H1 (cell line): ENCODE measurements at regions not wholly inside any gene's neighbourhood (a gene's known extent, or its start where the extent isn't known, plus 50 kb on each side); places are given as distances from the start of the nearest gene placed in this dataset.

Source experiments
- CTCF ChIA-PET: fragments of 300-600 bp; sonication (Branson Sonifier 250); formaldehyde crosslinking; loops from one replicate; lab custom pipeline; 2021; ENCODE audit not compliant: partially characterized antibody; lab: Charles Lee
- POLR2A ChIA-PET: fragments of 300-600 bp; sonication (Branson Sonifier 250); formaldehyde crosslinking; loops from one replicate; lab custom pipeline; 2021; ENCODE audit warnings: inconsistent platforms; ENCODE audit not compliant: partially characterized antibody; lab: Charles Lee
- DNase-seq, 2 experiments: peaks; one replicate each; pipeline versions ENCODE4 v3.0.0 to v3.0.0-alpha.2; 2010 to 2022; ENCODE audit warnings: low spot score in 2 of 2, low read depth in 1 of 2, mixed read lengths in 1 of 2
- FAIRE-seq: peaks from 2 replicates; lab custom pipeline; 2011; peaks lifted over from hg19 to GRCh38; lab: Jason Lieb, UNC
- H2AFZ ChIP-seq: 2 replicates; pipeline ENCODE4 v1.8.1; 2012; ENCODE audit warnings: low read length, inconsistent platforms
- H2AK5ac ChIP-seq: 2 replicates; pipeline ENCODE4 v1.6.1; 2013; ENCODE audit warnings: low read depth, low read length
- H2BK120ac ChIP-seq: replicated peaks from 2 replicates; pipeline ENCODE3; 2013; ENCODE audit warnings: low read depth, low read length, inconsistent platforms
- H2BK12ac ChIP-seq: 2 replicates; pipeline ENCODE4 v1.6.1; 2013; ENCODE audit warnings: low read depth, low read length
- H2BK15ac ChIP-seq: 2 replicates; pipeline ENCODE4 v1.6.1; 2013; ENCODE audit warnings: low read length
- H2BK20ac ChIP-seq: 2 replicates; pipeline ENCODE4 v1.6.1; 2013; ENCODE audit warnings: low read length
- H2BK5ac ChIP-seq: 2 replicates; pipeline ENCODE4 v1.6.1; 2013; ENCODE audit warnings: low read depth, low read length
- H3K14ac ChIP-seq: 2 replicates; pipeline ENCODE4 v1.6.1; 2013; ENCODE audit warnings: inconsistent platforms; ENCODE audit not compliant: insufficient read length
- H3K18ac ChIP-seq: 2 replicates; pipeline ENCODE4 v1.6.1; 2013; ENCODE audit warnings: low read length; ENCODE audit errors: extremely low read depth
- H3K23ac ChIP-seq: 2 replicates; pipeline ENCODE4 v1.6.1; 2013; ENCODE audit warnings: inconsistent platforms; ENCODE audit not compliant: insufficient read length
- H3K23me2 ChIP-seq: 2 replicates; pipeline ENCODE4 v1.6.1; 2013; ENCODE audit warnings: low read depth, low read length
- H3K27ac ChIP-seq: 2 replicates; pipeline ENCODE4 v1.6.1; 2011; ENCODE audit warnings: low read depth, low read length, inconsistent platforms
- H3K27me3 ChIP-seq, 4 experiments: replicated peaks in 1 of 4; 1 replicate in 1 of 4; 2 replicates in 3 of 4; pipeline versions ENCODE4 v1.6.1 to v1.8.1; 2011 to 2013; ENCODE audit warnings: low read length in 3 of 4, mild to moderate bottlenecking in 3 of 4, inconsistent platforms in 2 of 4, mixed read lengths in 2 of 4, moderate library complexity in 1 of 4; ENCODE audit not compliant: control insufficient read depth in 3 of 4, insufficient read depth in 3 of 4; ENCODE audit errors: extremely low read depth in 1 of 4
- H3K36me3 ChIP-seq, 4 experiments: 2 replicates each; pipeline versions ENCODE4 v1.6.1 to v1.8.1; 2011 to 2013; ENCODE audit warnings: mild to moderate bottlenecking in 4 of 4, low read length in 3 of 4, moderate library complexity in 2 of 4, control low read depth in 1 of 4, inconsistent platforms in 1 of 4; ENCODE audit not compliant: insufficient read depth in 4 of 4, control insufficient read depth in 2 of 4
- H3K4ac ChIP-seq: replicated peaks from 2 replicates; pipeline ENCODE3; 2013; ENCODE audit warnings: low read length, low read depth, mixed read lengths, inconsistent platforms; ENCODE audit not compliant: insufficient read length
- H3K4me1 ChIP-seq, 4 experiments: replicated peaks in 1 of 4; 1 replicate in 1 of 4; 2 replicates in 3 of 4; pipeline versions ENCODE4 v1.6.1 to v1.8.1; 2011 to 2013; ENCODE audit warnings: low read length in 3 of 4, inconsistent platforms in 2 of 4, mixed read lengths in 1 of 4; ENCODE audit not compliant: insufficient read depth in 4 of 4, control insufficient read depth in 3 of 4
- H3K4me2 ChIP-seq, 2 experiments: 2 replicates each; pipeline versions ENCODE4 v1.6.1 to v1.8.1; 2011 to 2013; ENCODE audit warnings: low read depth in 2 of 2, low read length in 2 of 2, control low read depth in 1 of 2, inconsistent platforms in 1 of 2, mild to moderate bottlenecking in 1 of 2; ENCODE audit not compliant: insufficient read depth in 1 of 2
- H3K4me3 ChIP-seq, 4 experiments: fragments of 200-600, 300-600 bp in 1 of 4; sonication (generic), shearing (Covaris generic), sonication (Bioruptor Twin) in 1 of 4; 2 replicates each; pipeline versions ENCODE4 v1.5.1 to v1.8.1; 2011 to 2016; ENCODE audit warnings: low read length in 4 of 4, low read depth in 3 of 4, control low read depth in 2 of 4, inconsistent platforms in 2 of 4, mild to moderate bottlenecking in 2 of 4, mixed read lengths in 1 of 4, moderate library complexity in 1 of 4; ENCODE audit not compliant: insufficient read depth in 2 of 4; ENCODE audit errors: extremely low read depth in 1 of 4
- H3K56ac ChIP-seq: replicated peaks from 2 replicates; pipeline ENCODE3; 2013; ENCODE audit warnings: low read depth, mild to moderate bottlenecking, mixed read lengths, low read length, inconsistent platforms; ENCODE audit not compliant: insufficient read length
- H3K79me1 ChIP-seq: 2 replicates; pipeline ENCODE4 v1.6.1; 2013; ENCODE audit warnings: low read depth, low read length, control low read depth
- H3K79me2 ChIP-seq, 2 experiments: 2 replicates each; pipeline versions ENCODE4 v1.6.1 to v1.8.1; 2012 to 2013; ENCODE audit warnings: low read length in 2 of 2, mild to moderate bottlenecking in 2 of 2, inconsistent platforms in 1 of 2; ENCODE audit not compliant: insufficient read depth in 2 of 2, control insufficient read depth in 1 of 2
- H3K9ac ChIP-seq, 4 experiments: replicated peaks in 1 of 4; 1 replicate in 1 of 4; 2 replicates in 3 of 4; pipeline versions ENCODE4 v1.6.1 to v1.8.1; 2011 to 2013; ENCODE audit warnings: low read depth in 3 of 4, low read length in 3 of 4, control low read depth in 2 of 4, mild to moderate bottlenecking in 2 of 4, moderate library complexity in 2 of 4, inconsistent platforms in 1 of 4; ENCODE audit errors: extremely low read depth in 1 of 4
- H3K9me3 ChIP-seq, 2 experiments: 2 replicates each; pipeline versions ENCODE4 v1.6.1 to v1.8.1; 2012 to 2013; ENCODE audit warnings: mild to moderate bottlenecking in 2 of 2, moderate library complexity in 2 of 2, control low read depth in 1 of 2, inconsistent platforms in 1 of 2, low read depth in 1 of 2, low read length in 1 of 2, mixed read lengths in 1 of 2; ENCODE audit not compliant: insufficient read depth in 2 of 2
- H4K20me1 ChIP-seq, 2 experiments: replicated peaks in 1 of 2; 2 replicates each; pipeline versions ENCODE3 to v1.8.1; 2011 to 2013; ENCODE audit warnings: inconsistent platforms in 2 of 2, low read length in 2 of 2, mild to moderate bottlenecking in 1 of 2; ENCODE audit not compliant: insufficient read depth in 2 of 2, control insufficient read depth in 1 of 2
- H4K5ac ChIP-seq: 2 replicates; pipeline ENCODE4 v1.6.1; 2013; ENCODE audit warnings: low read length, low read depth, mixed read lengths, inconsistent platforms; ENCODE audit not compliant: insufficient read length
- H4K8ac ChIP-seq: 2 replicates; pipeline ENCODE4 v1.8.0; 2013; ENCODE audit warnings: mild to moderate bottlenecking, moderate library complexity, low read length, inconsistent platforms; ENCODE audit not compliant: insufficient read depth; ENCODE audit errors: extremely low read depth
- H4K91ac ChIP-seq: replicated peaks from 2 replicates; pipeline ENCODE3; 2013; ENCODE audit warnings: low read length, mixed read lengths, inconsistent platforms; ENCODE audit not compliant: insufficient read length
- CBX8 ChIP-seq: fragments of 300-800, 300-1000 bp; sonication (generic); IDR thresholded peaks from 2 replicates; pipeline ENCODE4 v1.7.1; 2016; ENCODE audit warnings: low read depth, low read length, borderline replicate concordance
- NRF1 ChIP-seq: IDR thresholded peaks from 2 replicates; pipeline ENCODE4 v1.6.1; 2011; ENCODE audit warnings: mild to moderate bottlenecking, low read depth, low read length, improper control_type of control experiment
- PHF8 ChIP-seq: fragments of 200-600 bp; sonication (generic); conservative IDR thresholded peaks from 2 replicates; pipeline ENCODE4 v1.7.1; 2012; ENCODE audit warnings: low read depth, mild to moderate bottlenecking, inconsistent platforms, low read length, moderate library complexity
- POLR2A ChIP-seq, 2 experiments: IDR thresholded peaks; 1 replicate in 1 of 2; 2 replicates in 1 of 2; pipeline ENCODE4 v1.6.1; 2011; ENCODE audit warnings: low read depth in 2 of 2, low read length in 2 of 2, mild to moderate bottlenecking in 2 of 2; ENCODE audit errors: control extremely low read depth in 1 of 2
- RFX5 ChIP-seq: IDR thresholded peaks from 2 replicates; pipeline ENCODE4 v1.6.1; 2011; ENCODE audit warnings: low read depth, low read length, improper control_type of control experiment, borderline replicate concordance
- RNF2 ChIP-seq: fragments of 200-900, 300-1000 bp; sonication (generic); IDR thresholded peaks from 2 replicates; pipeline ENCODE4 v1.7.1; 2016; ENCODE audit warnings: borderline replicate concordance, low read depth, mild to moderate bottlenecking, antibody characterized with exemption, low read length; ENCODE audit not compliant: poor library complexity, severe bottlenecking; ENCODE audit errors: missing control alignments
- SIN3A ChIP-seq, 2 experiments: IDR thresholded peaks in 1 of 2; conservative IDR thresholded peaks in 1 of 2; 2 replicates each; pipeline ENCODE4 v1.6.1; 2011 to 2012; ENCODE audit warnings: low read length in 2 of 2, improper control_type of control experiment in 1 of 2, low read depth in 1 of 2, mild to moderate bottlenecking in 1 of 2
- SP4 ChIP-seq: IDR thresholded peaks from 2 replicates; pipeline ENCODE4 v1.6.1; 2012; ENCODE audit warnings: low read length, inconsistent platforms
- SRF ChIP-seq: IDR thresholded peaks from 2 replicates; pipeline ENCODE4 v1.6.1; 2011; ENCODE audit warnings: mild to moderate bottlenecking, low read depth, low read length, moderate library complexity
- SUZ12 ChIP-seq: fragments of 200-600 bp; sonication (generic); IDR thresholded peaks from 2 replicates; pipeline ENCODE4 v1.6.1; 2012; ENCODE audit warnings: mild to moderate bottlenecking, inconsistent platforms, low read length, moderate library complexity, mixed read lengths
- TCF12 ChIP-seq: IDR thresholded peaks from 2 replicates; pipeline ENCODE4 v1.6.1; 2011; ENCODE audit warnings: low read depth, mild to moderate bottlenecking, low read length
- TEAD4 ChIP-seq: IDR thresholded peaks from 2 replicates; pipeline ENCODE4 v1.6.1; 2012; ENCODE audit warnings: low read depth, low read length, inconsistent platforms, mixed read lengths
- WGBS, 2 experiments: shearing (Covaris generic) in 1 of 2; methylation state at CpG; one replicate each; pipeline versions ENCODE4 v1.1.6 to v1.1.7; 2013 to 2015; ENCODE audit warnings: low lambda C conversion rate in 2 of 2, mixed read lengths in 2 of 2, inconsistent platforms in 1 of 2, low coverage in 1 of 2, missing lambda C conversion rate in 1 of 2; ENCODE audit not compliant: insufficient replicate concordance in 2 of 2, insufficient coverage in 1 of 2, insufficient read length in 1 of 2; ENCODE audit errors: extremely low coverage in 1 of 2, missing lambda C conversion rate in 1 of 2; 5-methylcytosine and 5-hydroxymethylcytosine counted together
- TF ChIP-seq, protein P1 (sequence below), 3 experiments: IDR thresholded peaks; 1 replicate in 2 of 3; 2 replicates in 1 of 3; pipeline versions ENCODE4 v1.5.1 to v1.6.1; 2011; ENCODE audit warnings: low read length in 3 of 3, mild to moderate bottlenecking in 3 of 3, inconsistent platforms in 2 of 3, low read depth in 1 of 3, moderate library complexity in 1 of 3; ENCODE audit not compliant: insufficient read depth in 1 of 3; ENCODE audit errors: control extremely low read depth in 1 of 3

DNA sequence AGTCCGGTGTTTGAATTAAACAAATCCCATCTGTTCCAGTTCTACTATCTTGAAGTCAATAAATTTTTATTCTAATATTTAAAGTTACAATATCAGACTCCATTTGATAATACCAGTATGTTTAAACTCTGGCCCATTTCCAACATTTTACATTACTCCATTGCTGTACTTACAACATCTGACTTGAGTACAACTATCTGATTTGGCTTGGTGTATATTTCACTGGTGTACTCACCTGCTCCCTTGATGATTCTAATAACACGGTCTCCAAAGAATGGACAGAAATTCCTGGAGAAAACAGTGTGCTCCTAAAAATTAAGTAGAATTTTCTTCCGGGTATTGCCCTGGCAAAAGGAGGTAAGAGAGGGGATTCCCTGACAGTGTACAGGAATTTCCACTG is 680.5 kb upstream of the ADAMTS5 start:
- no peaks in the 10 kb centered on the region for H3K27me3 ChIP-seq
- no peak overlapping the region for H3K56ac ChIP-seq
- no peak overlapping the region for H3K4ac ChIP-seq
- ChIA-PET CTCF (no interaction called here), POLR2A (no interaction called here)
- H3K4me2 ChIP-seq = no peak overlapping the region
- H3K36me3 ChIP-seq = no peaks in the 10 kb centered on the region
- no peak overlapping the region for H2AK5ac ChIP-seq
- no peak overlapping the region for H2BK15ac ChIP-seq
- no peak overlapping the region for H3K14ac ChIP-seq
- no peak overlapping the region for H2BK5ac ChIP-seq
- H4K5ac ChIP-seq = no peak overlapping the region
- no peak overlapping the region for H3K18ac ChIP-seq
- H3K79me1 ChIP-seq = no peaks in the 10 kb centered on the region
- no peak overlapping the region for H3K9ac ChIP-seq
- no peak overlapping the region for H2AFZ ChIP-seq
- H4K20me1 ChIP-seq = no peaks in the 10 kb centered on the region
- no peak overlapping the region for H3K27ac ChIP-seq
- no peak overlapping the region for H2BK120ac ChIP-seq
- WGBS, 2 experiments = 89% methylated on average over 3 of the region's 3 CpGs; no CpG with 5 or more reads in 1 of the 2 experiments
- H3K23me2 ChIP-seq = no peaks in the 10 kb centered on the region
- H3K9me3 ChIP-seq = no peaks in the 10 kb centered on the region
- no peak overlapping the region for H4K8ac ChIP-seq
- no peaks in the 10 kb centered on the region for H3K79me2 ChIP-seq
- H2BK12ac ChIP-seq = no peak overlapping the region
- H2BK20ac ChIP-seq = no peak overlapping the region
- no peak for FAIRE-seq
- no peak overlapping the region for H3K4me3 ChIP-seq
- H3K4me1 ChIP-seq = no peaks in the 10 kb centered on the region
- no peak overlapping the region for H3K23ac ChIP-seq
- no peak overlapping the region for H4K91ac ChIP-seq
- no peak for DNase-seq
- no peak for TF ChIP-seq SUZ12
- no peak for TF ChIP-seq PHF8
- no peak for TF ChIP-seq RFX5
- no peak for TF ChIP-seq TCF12
- TF ChIP-seq TEAD4 = no peak
- TF ChIP-seq RNF2 = no peak
- TF ChIP-seq CBX8 = no peak
- no peak for TF ChIP-seq POLR2A (IDR thresholded peaks at IDR 0.05; ENCODE audit: control extremely low read depth in 1 of 2, low read depth in 2 of 2, low read length in 2 of 2)
- no peak for TF ChIP-seq SRF
- TF ChIP-seq SIN3A (conservative IDR thresholded peaks at IDR 0.05 in 1 of 2, IDR thresholded peaks at IDR 0.05 in 1 of 2; ENCODE audit: low read depth in 1 of 2, low read length in 2 of 2) = no peak
- TF ChIP-seq, protein P1, sequence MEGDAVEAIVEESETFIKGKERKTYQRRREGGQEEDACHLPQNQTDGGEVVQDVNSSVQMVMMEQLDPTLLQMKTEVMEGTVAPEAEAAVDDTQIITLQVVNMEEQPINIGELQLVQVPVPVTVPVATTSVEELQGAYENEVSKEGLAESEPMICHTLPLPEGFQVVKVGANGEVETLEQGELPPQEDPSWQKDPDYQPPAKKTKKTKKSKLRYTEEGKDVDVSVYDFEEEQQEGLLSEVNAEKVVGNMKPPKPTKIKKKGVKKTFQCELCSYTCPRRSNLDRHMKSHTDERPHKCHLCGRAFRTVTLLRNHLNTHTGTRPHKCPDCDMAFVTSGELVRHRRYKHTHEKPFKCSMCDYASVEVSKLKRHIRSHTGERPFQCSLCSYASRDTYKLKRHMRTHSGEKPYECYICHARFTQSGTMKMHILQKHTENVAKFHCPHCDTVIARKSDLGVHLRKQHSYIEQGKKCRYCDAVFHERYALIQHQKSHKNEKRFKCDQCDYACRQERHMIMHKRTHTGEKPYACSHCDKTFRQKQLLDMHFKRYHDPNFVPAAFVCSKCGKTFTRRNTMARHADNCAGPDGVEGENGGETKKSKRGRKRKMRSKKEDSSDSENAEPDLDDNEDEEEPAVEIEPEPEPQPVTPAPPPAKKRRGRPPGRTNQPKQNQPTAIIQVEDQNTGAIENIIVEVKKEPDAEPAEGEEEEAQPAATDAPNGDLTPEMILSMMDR (IDR thresholded peaks at IDR 0.05; ENCODE audit: control extremely low read depth in 1 of 3, insufficient read depth in 1 of 3, low read depth in 1 of 3, low read length in 3 of 3) = no peak
- no peak for TF ChIP-seq NRF1
- no peak for TF ChIP-seq SP4
